Daoy (cell line): ENCODE measurements at regions not wholly inside any gene's neighbourhood (a gene's known extent, or its start where the extent isn't known, plus 50 kb on each side); places are given as distances from the start of the nearest gene placed in this dataset.

Source experiments
- DNase-seq: peaks from one replicate; pipeline ENCODE4 v3.0.0-alpha.2; 2015; ENCODE audit warnings: low read depth

DNA sequence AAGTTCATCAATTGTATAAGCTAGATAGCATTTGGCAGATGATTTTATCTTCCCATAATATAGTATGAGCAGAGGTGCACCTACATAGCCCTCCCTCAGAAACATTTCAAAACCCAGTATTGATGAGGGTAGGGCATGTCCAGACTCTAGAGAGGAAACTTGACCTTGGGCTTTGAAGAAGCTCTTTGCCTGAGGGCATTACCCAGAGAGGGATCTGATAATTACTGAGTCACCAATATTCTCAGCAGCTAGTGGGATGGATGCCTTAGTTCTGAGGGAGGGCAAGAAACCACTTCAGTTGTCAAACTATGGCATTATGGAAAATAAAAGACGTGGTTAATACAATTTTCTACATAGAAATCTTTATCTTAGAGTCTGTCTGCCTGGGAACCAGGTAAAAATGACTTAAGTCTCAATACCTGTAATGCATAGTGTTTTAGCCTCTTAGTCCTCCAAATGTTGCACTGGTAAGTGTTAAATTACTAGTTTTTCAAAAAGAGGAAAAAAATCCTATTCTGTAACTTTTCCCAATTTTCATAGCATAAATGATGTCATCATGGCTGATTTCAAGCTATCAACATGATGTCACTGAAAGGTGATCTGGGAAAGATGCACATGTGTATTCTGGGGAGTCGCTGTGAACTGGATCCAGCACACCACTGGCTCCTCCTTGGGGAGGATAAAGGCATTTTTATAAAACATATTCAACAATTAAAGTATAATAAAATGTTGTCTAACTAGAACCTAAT is 809.0 kb downstream of the KCTD16 start:
- DNase-seq, result no peak

DNA sequence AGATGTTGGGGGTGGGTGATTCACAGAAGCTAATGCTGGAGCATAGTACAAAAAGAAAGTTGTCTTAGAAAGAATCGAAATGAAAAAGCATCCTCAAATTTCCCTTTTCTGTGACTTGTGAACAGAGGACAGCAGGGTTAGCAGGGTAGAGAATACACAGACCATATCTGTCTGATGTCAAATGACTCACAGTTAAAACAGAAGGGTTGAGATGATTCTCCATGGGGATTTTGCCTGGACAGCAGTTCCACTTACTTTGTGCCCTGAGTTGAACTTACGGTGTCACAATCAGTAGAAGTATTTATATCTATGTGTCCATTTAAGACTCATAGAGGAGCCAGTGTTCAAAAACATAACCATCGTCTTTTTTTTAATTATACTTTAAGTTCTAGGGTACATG is 801.6 kb downstream of the KCTD16 start:
- no peak for DNase-seq

DNA sequence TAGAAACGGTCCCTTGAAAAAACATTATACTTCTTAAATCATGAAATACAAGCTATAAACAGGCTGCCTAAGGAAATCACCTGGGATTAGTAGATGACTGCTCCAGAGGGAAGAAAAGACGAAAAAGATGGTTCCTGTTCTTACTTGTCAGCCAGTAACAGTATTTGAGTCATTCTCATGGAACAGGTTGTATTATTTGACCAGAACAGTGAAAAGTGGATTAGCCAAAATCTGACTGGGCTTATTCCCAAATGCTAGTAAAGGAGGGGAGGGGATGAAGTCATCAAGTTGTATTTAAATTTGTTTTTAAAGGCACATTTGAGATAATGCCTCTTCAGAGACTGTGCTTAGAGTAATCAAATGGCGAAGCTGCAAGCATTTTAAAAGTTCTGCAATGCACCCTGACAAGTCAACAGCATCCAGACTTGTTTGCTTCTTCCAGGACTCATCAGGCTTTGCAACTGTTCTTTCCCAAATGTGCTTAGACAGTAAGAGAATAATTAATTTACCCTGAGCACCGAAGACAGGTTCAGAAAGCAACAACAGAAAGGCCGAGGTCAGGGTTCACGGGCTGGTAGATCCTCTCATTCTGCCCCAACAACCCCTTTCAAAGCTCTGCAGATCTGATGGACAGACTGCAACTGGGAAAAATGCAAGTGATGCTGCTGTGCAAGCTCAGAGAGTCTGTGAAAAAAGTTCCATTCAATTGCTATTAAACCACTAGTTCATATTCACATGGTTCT is 800.6 kb downstream of the KCTD16 start:
- DNase-seq, result no peak

DNA sequence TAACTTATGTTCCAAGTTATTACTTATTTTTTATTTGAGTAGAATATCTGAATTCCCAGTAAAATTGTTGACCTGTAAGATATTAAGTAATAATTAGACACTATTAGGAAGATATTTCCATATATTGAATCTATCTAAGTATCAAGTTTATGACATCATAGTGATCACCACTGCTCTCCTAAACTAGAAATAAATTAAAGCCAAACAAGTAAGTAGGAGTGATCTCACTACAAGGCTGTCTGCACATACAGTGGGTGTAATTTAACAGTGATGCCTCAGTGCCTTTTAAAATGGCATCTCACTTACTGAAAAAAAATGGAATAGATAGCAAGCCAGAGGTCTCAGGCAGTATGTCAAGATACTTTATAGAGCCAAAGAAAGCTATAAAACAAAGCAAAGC is 789.6 kb downstream of the KCTD16 start:
- no peak for DNase-seq

DNA sequence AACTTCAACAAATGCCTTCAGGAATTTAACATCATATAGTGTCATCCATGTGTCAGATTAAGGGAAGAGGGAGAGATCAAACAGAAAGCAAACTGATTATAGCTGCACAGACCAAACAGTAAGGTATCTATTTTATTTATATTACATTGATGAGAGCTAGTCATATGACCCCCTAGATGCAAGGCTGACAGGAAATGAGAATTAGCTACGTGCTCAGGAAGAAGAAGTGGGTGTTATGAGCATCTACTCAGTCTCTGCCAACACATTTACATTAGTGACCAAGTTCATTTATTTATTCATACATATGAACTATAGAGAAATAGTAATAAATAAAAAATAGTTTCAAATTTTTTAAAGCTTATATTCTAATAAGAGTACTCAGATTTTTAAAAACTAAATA is 787.3 kb downstream of the KCTD16 start:
- no peak for DNase-seq

DNA sequence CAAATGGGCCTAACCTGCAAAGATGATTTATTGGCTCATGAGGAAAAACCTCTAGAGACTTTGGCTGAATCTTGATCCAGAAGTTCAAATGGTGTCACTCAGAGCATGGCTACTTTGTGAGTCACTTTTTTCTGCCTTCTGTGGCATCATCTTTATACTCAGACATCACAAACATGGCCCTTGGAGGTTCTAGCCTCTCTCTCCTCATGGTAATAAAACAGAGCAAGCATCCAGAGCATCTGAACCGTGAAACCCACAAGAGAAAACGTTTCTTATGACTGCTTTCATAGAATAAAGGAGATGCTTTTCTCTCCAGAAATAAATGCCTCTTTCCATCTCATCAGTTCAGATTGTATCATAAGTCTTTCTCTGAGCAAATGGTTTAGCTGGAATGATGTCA is 780.3 kb downstream of the KCTD16 start:
- DNase-seq, result no peak

DNA sequence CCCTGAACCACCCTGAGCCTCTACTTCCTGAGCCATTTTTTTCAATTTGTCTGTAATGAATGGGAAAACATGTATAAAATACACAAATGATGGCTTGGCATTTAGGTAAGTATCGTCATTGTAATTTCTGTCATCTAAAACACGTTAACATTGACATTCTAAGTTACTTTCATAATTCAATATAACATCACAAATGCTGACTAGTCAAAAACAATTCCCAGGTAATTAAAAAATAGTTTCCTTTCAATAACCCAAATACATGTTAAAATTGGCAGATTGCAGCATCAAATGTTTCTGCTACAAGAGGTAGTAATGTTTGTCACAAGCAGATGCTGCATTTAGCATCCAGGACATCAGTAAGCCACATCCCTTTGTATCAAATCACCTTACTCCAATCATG is 776.4 kb downstream of the KCTD16 start:
- no peak for DNase-seq

DNA sequence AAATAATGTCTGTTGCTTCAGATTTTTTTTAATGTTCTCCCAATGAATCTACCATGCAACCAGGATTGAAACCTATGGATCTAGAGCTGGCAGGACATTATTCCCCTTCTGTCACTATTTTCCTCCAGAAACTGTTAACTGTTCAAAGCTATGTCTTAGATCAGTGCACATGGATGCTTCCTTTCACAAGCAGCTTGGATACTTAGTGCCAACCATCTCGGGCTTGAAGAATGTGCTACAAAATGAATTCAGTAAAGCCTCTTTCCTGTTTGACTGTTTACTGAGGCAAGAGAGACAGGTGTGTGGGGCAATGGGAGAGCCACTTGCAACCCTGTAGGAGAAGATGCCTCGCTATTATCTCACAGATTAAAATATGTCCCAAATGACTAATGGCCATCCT is 774.8 kb downstream of the KCTD16 start:
- DNase-seq, result no peak

DNA sequence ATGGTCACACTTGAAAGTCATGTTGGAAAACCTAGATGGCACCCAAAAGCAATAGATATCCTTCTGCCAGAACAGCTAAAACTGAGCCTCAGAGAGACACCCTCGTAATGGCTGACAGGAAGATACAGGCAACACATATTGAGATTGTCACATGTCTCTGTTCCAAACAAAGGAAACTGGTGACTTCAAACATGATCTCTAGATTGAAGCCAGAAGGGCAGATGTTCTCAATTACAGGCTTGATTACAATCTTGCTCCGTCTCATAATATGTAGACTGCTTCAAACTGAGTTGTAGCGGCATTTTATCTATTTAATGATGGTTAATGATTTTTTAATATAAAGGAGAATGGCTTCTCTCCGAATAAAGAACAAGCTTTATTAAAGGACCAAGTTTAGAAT is 774.3 kb downstream of the KCTD16 start:
- DNase-seq, result no peak

DNA sequence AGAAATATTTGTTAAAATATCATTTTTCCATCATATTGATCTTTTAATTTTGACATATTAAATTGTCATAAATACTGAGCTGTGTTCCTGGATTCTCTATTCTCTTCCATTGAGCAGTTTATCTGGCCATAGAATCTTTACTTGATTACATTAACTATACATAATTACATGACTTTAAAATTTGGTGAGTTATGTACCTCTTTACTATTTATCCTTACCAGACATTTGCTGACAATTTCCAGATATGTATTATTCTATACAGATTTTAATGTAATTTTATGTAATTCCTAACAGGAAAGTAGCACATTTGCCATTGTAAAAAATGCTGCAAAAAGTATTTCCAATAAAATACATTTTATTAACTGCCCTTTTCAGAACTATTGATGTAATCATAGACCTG is 770.3 kb downstream of the KCTD16 start:
- DNase-seq, result no peak

DNA sequence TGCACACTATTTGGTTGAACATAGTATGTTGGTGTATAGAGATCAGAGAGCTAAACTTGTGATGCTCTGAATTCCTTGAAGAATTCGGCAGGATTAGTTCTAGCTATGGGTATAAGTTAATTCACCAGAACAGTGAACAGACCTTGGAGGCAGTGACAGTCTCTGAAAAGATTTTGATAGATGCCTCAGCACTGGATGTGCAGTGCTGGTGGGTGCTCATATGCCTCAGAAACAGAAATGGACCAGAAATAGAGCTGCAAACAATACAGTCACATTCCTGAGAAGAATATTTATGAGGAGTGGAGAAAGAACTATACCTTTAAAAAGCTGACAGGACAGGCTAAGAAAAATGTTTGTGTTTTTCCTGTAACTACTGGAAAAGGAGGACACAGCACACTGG is 747.7 kb downstream of the KCTD16 start:
- no peak for DNase-seq

DNA sequence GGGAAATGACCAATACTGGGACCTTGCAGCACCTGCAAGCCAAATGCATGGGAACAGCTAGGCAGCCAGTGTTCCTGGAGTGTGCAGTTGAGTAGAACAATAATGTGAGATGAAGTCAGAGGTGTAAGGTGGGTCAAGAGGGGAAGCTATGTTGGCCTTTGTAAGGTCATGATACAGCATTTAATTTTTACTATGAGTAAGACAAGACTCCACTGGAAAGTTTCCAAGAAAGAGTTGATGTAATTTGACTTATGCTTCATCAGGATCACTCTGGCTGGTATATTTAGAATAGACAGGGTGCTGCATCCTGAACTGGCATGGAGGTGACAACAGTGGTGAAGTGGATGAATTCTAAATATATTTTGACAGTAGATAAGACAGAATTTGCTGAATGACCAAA is 744.8 kb downstream of the KCTD16 start:
- DNase-seq, result no peak

DNA sequence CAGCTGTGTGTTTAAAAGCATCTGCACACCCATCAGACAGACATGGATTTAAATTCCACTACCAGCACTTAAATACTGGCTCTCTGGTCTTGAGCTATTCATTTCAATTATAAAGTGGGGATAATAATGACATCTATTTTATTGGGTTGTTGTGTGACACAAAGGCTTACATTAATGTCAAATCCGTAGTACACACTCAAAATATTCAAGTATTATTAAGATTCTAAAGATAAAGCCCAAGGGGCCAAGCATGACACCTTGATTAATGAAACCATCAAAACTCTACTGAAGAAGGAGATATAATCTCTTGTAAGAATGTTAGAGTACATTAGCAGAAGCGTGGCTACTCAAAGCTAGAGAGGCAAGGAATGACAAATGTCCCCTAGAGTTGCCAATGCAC is 743.0 kb downstream of the KCTD16 start:
- no peak for DNase-seq

DNA sequence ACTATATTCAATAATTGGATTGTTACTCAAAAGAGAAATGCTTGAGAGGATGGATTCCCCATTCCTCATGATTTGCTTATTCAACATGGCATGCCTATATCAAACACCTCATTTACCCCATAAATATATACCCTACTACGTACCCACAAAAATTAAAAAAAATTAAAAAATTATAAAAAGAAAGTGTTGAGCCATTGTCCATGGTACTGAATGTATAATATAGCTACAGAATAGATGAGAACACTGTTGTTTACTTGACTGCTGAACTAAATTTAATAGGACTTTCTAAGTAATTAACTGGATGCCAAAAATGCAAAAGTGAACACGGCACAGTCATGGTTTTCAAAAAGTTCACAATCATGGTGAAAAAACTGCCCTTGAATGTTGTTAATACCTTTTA is 725.8 kb downstream of the KCTD16 start:
- DNase-seq, result no peak

DNA sequence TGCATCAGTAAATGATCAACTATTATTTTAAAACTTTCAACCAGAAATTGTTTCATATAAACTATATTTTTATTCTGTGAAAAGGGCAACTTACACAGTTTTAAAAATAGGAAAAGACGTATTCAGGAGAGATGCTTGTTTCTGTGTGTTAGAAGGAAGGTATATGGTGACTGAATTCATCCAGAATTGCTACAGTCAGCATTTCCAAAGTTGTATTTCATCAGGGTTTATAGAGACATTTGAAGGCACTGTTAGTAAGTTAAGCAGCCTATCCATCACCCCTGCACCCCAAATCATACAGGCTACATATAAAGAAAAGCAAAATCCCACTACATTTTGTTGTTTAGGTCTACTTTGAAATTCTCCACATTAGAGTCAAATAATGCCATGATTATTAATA is 716.0 kb downstream of the KCTD16 start:
- no peak for DNase-seq

DNA sequence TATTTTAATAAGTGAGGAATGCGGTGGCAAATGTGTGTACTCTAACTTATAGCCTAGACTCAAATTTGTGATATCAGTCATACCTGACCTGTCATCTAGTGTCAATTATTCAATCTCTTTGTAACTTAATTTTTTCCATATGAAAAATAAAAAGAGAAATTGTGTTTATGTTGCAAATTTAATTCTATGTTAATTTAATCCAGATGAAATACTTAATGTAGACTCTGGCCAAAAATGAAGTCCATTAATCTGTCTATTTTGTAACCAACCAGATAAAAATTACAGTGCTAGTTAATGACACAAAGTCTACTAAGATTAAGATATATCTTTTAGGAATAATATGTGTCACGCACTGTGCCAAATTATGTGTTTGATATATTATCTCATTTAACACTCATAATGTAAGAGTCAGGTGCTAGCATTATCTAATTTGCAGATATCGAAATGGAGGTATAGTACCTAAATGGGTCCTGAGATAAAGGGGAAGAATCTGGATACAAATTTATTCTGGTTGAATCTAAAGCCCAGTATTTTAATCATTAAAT is 712.1 kb downstream of the KCTD16 start:
- no peak for DNase-seq

DNA sequence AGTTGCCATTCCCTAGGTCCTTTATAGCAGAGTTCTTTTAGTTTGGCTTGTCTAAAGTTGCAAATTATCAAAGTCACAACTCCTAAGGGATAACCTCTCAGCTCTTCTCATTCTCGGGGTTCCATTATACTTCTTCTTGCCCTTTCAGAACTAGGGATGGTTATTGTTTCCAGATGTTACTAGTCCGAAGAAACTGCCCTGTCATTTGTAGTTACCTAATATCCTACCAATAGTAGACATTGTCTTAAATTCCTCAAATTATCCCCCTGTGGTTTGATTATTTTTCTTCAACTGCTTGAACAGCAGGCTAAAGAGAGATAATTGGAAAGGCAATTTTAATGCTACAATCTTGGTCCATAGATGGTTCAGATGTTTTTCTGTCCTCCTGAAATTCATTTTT is 709.8 kb downstream of the KCTD16 start:
- DNase-seq, result no peak

DNA sequence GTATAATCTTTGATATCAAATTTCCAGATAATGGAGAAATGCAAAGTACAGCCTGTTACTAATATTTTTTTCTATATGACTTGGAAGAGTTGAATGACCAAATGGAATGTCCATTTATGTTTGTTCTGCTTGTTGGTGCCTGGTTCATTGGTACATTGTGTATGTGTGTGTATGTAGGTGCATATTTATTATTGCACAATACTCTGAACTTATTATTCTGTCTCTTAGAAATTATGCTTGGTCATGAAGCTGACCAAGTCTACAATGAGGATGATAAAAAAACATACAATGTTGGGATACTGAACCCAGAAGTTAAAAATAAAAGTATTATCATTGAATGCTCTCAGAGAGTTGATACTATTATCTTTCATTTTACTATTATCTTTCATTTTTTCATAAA is 706.3 kb downstream of the KCTD16 start:
- no peak for DNase-seq

DNA sequence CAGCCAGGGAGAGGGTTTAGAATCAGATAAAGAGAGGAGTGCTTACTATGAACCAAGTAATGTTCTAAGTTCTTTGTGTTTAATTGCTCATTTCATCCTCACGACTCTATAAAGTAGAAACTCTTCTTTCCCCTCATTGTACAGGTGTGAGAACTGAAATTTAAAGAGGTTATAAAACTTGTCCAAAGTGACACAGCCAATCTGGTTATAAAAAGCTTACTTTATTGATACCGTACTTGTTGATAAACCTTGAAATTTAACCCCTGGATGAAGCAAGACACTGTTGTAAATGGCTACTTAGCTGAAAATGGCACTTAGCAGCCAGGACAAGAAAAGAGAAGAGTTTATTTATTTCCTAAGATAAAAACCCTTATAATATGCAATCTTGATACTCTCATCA is 702.4 kb downstream of the KCTD16 start:
- no peak for DNase-seq

DNA sequence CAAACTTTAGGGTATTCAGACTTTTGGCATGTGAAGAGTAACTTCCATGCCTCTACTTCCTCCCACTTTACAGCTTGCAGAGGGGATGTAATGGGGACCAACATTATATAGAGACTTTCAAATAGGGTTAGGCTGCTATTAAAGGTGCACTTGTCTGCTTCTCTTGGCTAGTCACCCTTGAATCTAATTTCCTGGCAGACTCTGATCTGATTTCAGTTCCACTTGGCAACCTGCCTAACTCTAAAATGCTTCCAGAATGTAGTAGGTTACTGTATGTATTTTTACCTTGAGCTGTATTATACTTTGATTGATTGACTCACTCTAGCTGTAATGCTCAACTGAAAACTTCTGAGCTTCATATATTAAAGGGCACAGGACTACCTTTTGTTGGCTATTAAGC is 693.4 kb downstream of the KCTD16 start:
- no peak for DNase-seq

DNA sequence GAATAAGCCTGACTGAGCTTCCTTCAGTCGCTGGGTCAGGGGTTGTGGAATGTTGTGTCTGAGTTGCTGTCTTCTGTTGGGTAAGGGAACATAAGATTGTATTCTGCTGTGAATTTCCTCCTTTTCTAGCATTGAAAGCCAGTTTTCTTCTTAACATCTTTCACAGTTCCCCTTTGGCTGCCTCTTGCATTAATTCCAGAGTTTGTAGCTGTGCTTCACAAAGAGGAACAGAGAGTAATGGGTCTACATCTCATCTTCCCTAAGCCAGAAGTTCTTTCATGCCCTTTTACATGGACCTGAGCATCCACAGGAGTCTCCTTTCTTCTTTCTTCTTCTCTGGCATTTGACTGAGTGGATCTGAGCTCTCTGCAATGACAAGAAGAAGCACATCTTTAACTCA is 686.8 kb downstream of the KCTD16 start:
- DNase-seq, result no peak

DNA sequence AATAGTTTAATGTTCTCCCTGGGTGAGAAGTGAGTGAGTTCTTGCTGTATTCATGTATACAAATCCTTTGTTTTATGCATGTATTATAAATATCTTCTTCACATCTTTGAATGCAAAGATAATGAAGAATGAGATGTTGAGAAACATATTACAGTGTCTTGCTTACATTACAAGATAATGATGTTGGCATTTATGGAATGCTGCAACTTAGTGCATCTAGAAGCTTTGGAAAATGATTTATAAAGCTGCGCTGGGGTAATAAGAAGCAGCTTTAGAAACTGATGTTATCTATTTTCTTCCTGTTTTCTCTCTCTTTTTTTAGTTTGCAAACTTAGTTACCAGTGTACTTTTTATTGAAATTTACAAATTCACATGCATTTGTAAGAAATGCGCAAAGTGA is 673.4 kb downstream of the KCTD16 start:
- DNase-seq, result no peak

DNA sequence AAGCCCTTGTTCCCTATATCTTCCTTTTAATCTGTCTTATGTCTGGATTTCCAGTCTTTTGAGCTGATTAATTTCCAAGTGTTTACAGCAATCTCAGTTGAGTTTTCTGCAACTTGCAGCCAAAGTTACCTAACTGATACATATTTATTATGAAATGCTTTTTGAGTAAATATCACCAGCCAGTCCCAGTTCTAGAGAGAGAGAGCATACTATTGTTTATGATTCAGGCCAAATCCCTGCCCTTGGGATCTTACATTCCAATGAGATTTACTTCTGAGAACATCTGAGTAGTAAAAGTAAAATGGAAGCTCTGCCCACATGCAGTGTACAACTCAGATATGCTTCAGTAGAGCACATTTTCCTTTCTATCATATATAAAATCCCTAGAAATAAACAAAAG is 661.7 kb downstream of the KCTD16 start:
- DNase-seq, result no peak
